HG03025 (cell line): ENCODE measurements at regions not wholly inside any gene's neighbourhood (a gene's known extent, or its start where the extent isn't known, plus 50 kb on each side); places are given as distances from the start of the nearest gene placed in this dataset.

Experiments
- ATAC-seq: cut with Tn5 transposase; IDR thresholded peaks from one replicate; pipeline ENCODE4 v1.9.1; 2021; ENCODE audit warnings: mild to moderate bottlenecking, moderate library complexity; ENCODE audit not compliant: unreplicated experiment, low FRiP score

DNA sequence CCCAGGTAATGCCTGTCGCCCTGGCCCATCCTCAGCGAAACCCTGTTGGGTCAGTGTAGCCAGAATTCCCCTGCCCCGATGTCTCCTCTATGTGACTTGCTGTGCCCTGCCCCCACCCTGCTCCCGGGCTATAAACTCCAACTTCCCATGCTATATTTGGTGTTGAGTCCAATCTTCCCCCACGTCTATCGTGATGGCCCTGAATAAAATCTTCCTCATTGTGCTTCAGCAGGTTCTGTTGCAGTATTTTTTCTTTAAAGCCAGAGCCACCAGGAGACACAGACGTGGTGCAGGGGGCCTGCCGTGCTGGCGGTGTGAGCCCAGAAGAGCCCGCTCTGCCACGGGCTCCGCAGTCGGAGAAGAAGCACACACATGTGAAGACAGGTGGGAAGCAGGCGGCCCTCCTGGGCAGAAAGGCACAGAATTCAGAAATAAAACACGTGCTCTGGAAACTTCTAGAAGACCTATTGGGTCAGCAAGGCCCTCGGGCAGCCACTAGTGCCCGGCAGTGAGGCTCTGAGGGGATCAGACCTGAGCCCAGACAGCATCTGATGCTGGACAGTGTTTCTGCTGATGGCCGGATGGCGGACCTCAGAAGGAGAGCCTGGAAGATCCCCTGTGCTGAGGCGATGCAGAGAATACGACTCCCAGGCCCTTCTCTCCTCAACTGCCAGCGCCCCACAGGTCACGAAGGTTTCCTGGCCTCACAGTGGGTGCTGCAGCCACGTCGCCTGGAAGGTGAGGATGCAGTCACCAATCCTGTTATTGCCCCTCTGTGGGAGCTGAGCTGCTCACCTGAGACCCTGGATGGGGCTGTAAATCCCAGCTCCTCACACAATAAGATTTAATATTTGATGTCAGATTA is 501.9 kb downstream of the BRD1 start:
- ATAC-seq, result no peak

DNA sequence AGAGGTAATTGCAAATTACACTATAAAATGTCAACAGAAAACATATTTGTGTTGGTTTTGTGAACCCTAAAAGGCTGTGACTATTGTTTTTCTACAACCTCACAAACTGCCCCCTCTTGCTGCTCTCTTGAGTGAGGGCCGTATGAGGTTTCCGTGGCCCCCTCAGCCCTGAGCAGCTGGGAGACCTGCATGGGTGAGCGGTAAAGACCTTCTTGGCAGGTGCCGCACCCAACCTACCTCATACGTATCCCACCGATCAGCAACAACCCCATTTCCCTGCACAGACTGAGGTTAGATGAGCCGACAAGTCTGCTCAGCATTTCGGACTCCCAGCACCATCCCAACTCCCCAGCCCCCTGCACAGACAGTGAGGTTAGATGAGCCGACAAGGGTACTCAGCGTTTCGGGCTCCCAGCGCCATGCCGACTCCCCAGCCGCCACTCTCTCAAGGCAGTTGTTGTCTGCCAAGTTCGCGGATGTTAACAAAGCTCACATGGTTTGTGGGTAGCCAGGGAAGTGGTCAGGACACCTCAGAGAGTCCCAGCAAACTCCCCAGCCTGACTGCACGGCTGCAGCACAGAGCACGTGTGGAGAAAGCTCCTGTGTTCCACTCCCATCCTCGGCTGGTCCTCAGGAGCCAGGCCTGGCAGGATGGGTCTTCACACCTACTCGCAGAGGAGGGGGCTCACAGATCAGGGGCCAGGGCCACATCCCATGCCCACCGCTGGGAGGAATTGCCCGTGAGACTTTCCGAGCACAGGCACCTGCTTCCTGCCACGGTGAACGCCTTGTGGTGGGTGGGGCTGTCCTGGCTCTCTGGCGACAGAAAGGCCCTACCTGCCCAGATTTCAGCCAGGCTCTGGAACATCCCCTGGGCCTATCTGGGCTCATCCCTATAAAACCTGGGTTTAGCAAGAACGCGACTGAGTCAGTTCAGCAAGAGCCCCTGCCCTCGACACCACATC is 502.9 kb downstream of the BRD1 start:
- no peak for ATAC-seq

DNA sequence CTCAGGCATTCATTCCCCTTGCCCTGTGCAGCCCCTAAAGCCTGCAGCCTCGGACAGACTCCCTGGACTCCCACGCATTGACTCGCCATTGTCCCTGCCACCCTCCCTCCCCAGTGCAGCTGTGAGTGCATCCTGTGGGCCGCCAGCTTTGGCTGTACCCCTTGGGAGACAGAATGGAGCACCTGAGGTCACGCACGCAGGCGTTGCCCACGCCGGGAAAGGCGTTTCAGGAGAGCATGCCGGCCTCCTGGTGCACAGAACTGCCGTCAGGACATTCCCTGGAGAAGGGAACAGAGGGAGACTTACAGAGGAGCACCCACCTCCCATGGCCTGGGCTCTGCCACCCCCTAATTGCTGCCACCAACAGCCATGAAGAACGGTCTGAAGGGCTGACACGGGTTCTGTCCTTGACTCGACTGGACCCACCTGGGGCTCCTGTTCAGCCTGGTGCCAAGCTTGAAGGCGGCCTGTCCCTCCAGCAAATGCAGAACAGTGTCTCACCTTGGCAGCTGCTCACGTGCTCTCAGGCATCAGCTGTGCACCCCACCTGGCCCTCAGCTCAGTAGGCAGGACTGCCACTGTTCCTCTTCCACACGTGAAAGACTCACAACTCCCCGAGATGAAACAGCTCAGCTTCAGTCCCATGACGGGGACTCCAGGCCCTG is 503.8 kb downstream of the BRD1 start:
- ATAC-seq, result no peak

DNA sequence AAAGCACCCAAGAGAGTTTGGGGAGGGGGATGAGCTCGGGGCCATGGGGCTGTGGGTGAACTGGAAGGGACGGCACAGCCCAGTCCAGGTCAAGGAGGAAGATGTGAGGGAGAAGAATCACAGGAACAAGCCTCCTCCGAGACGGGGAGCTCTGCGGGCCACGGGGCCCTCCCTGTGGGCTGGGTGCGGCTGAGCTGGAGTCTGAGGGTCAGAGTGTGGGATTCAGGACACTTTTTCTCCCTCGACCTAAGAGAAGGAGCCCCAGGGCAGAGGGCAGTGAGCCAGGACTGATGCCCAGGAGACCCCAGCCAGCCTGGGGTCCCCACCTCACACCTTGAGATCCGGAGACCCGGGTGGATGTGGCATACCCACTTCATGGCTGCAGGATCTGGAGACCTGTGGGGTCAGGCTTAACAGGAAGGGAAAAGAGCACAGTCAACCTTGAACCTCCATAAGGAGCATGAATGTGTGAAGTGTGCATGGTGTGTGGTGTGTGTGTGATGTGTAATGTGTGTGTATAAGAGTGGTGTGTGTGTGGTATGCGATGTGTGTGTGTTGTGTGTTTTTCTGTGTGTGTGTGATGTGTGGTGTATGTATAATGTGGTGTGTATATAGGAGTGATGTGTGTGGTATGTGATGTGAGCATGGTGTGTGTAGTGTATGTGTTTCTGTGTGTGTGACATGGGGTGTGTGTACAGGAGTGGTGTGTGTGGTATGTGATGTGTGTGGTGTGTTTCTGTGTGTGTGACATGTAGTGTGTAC is 504.6 kb downstream of the BRD1 start:
- no peak for ATAC-seq

DNA sequence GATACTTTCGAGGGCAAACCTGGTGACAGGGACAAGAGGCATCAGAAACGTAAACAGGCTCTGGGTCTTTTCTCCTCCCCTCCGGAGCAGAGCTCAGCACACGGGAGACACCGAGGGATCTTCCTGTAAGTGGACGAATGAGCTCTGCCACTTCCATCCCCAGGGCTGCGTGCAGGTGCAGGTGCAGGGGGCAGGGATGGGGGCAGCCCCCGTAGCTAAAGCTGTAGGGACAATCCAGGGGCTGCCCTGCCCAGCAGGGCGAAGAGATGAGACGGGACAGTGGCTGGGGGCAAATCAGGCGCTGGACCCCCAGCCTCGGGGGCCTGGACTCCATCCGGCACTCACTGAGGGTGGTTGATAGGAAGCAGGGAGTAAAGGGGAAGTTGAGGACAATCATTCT is 505.4 kb downstream of the BRD1 start:
- ATAC-seq, result no peak

DNA sequence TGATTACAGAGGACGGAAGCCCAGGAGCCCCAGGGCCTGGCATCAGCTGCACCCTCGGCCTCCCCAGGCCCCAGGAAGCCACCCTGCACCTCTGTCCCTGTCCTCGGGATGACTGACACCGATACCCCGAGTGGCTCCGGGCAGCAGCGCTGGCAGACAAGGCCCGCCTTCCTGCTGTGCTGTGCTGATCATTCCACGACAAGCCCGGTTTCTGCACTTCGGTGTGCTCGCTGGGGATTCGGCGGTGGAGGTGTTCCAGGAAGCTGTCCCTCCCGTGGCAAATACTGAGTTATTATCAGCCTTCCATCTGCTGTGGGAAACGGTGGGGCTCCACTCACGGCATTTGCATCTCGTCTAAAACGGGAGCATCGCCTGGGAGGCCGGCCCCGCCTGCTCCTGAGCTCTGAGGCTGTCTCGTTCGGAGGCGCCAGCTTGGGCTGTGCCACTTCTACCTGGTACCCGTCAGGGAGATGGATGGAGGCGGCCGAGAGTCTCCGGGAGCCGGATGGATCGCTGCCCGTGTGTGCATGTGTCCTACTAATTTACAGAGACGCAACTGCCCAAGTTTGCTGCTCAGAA is 506.1 kb downstream of the BRD1 start:
- no peak for ATAC-seq

DNA sequence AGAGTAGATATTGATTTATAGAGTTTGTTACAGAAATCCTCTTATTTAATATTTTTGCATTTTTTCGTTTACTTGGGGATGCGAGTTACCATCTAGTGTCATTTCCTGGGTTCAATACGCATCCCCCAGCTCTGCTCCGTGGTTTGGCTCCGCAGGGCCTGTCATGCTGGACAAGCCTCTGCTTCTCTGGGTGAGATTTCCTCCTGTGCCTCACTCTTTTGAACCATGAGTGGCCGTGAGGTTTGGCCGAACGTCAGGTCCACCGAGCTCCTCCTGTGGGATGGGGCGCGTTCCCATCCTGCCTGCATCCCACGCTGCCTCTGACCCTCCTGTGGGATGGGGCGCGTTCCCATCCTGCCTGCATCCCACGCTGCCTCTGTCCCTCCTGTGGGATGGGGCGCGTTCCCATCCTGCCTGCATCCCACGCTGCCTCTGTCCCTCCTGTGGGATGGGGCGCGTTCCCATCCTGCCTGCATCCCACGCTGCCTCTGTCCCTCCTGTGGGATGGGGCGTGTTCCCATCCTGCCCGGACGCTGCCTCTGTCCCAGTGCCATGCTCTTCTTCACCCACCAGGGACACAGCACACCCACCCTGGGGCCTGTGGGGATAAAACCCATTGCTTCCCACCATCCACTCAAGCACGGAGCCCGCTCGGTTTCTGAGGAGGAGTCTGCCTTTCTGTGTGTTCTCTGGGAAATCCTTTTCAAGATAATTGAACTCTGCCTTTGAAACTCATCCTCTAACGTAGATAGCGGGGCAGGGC is 506.8 kb downstream of the BRD1 start:
- no peak for ATAC-seq

DNA sequence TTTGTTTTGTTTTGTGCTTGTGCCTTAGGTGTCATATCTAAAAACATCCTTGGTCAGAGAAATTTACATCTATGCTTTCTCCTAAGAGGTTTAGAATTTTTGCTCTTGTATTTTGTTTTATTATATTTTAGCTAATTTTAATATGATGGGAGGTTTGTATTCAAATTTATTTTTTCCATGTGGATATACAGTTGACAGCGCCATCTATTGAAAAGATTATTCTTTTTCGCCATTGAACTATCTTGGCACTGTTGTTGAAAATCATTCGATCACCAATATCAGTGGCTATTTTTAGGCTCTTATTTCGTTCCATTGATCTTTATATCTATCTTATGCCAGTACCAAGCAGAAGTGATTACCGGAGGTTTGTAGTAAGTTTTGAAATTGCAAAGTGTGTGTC is 510.3 kb downstream of the BRD1 start:
- no peak for ATAC-seq

DNA sequence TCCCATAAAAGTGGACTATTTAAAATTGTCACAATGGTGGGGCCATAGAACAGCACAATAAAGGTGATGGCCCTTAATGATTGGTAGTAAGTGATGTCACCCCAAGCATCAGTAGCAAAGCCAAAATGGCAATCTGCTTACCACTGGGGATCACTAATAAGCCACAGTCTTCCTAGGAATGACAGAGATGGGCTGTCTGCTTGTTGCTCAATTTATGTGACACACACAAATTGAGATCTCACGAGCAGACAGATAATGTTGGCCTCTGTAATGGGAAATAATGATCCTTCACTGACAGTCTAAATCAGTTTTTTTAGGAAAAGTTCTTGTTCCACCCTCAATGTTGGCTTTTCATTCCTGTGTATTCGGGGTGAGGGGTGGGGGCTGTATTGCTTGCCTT is 515.1 kb downstream of the BRD1 start:
- ATAC-seq, result no peak

DNA sequence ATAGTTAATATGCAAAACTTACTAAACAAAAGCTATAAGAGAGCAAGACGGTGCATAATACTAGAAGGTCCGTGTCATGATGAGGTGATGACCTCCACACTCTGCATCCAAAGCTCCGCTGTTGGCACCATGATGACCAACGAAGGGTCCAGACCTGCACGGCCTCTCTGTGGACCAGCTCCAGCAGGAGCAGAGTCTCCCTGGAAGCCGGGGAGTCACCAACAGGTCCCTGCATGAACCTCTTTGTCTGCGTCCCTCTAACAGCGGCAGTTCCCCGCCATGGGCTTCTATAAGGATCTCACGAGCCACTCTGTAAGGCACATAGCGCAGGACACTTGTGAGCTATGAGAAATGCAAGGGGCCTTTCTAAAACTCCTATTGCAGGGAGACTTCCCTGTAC is 517.3 kb downstream of the BRD1 start:
- ATAC-seq, result no peak

DNA sequence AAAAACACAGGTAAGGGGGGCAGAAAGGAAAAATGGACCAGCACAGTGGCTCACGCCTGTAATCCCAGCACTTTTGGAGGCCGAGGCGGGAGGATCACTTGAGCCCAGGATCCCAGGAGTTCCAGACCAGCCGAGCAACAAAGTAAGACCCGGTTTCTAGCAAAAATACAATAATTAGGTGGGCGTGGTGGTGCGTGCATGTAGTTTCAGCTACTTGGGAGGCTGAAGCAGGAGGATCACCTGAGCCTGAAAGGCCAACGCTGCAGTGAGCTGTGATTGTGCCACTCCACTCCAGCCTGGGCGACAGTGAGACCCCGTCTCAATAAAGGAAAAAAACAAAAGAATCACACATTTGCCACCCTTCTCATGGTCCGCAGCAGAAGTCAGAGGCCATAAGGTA is 519.4 kb downstream of the BRD1 start:
- ATAC-seq, result no peak

DNA sequence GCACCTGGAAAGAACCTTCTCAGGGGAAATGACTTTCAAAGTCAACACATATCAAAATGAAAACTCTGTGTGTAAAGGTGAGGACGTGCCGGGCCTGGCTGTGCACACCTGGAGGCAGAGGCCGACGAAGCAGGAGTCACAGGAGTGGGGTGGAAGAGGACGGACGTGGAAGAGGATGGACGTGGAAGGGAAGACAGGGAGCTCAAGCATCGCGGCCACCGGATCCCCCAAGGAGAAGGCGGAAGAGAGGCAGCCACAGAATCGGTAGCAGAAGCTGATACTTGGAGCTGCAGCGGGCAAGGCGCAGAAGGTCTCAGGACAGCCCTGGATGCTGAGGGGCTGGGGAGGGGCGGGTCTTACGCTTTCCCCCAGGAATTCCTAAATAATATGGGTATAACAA is 519.8 kb downstream of the BRD1 start:
- no peak for ATAC-seq

DNA sequence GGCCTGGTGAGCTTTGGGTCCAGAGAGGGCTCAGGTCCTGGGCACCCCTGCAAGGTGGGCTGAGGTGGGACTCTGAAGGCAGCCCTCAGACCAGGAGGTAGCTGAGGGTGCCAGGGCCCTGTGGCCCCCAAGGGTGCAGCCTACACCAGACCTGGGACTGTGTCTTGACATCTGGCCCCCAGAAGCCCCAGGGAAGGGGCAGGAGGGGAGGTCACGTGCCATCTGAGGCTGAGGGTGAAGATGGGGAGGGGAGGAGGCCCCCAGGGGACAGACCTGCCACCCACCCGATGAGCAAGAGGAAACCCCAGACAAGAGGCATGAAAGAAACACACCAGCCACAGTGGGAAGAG is 520.2 kb downstream of the BRD1 start:
- ATAC-seq, result no peak

DNA sequence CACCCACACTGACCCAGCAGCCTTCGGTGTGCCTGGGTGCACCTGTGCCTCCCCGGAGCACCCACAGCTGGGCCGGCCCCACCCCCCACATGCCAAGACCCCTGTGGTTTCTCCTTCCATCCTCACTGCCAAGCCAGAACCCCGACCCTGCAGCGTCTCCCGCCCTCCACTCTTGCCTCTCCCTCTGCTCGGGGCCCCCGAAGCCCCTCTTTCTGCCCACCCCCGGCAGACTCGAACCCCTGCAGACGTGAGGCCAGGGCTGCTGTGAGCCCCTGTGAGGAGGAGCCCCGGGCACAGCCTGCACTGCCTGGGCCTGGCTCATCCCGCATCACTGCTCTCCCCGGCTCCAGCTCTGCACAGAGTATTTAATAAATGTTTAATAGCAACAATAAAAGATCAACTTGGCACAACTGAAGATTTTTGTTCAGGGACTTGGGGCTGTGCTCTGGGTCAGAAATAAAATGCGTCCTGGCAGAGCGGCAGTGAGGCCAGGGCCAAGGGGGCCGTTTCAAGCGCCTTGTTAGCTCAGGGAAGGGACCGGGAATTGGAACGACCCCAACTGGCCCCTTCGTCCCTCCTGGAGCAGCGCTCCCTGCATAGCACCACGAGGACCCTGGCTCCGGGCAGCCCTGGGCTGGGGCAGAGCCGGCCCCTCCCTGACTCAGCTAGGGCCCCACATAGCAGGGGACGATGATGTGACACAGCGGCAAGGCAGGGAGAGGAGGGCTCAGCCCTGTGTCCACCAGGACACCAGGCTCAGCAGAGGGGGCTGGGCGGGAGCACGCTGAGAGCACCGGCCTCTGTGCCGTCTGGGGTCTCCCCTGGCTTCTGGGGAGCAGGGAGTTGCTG is 520.8 kb downstream of the BRD1 start:
- no peak for ATAC-seq

DNA sequence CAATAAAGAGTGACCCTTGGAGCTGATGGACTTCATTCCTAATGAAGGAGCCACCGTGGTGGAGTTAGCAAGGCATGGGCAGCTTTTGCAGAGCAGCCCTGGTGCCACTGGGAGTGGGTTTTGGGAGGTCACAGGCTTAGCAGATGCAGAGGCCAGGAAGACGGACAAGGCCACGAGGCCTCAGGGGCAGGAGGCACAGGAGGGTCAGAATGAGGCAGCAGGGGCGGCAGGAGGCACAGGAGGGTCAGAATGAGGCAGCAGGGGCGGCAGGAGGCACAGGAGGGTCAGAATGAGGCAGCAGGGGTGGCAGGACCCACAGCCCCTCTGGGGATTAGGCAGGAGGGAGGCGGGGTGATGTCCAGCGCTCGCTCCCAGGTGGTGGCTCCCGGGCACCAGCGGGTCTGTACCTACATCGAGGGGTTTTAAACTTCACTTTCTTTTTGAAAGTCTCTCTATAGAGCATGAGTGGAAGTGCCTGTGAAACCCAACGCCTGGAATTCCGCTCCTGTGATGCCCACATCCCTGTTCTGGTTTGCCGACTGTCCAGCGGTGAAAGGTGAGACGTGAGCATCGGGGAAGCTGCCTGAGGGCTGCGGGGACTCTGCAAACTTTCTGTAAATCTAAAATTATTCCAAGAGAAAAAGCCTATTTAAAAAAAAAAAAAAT is 521.6 kb downstream of the BRD1 start:
- no peak for ATAC-seq

DNA sequence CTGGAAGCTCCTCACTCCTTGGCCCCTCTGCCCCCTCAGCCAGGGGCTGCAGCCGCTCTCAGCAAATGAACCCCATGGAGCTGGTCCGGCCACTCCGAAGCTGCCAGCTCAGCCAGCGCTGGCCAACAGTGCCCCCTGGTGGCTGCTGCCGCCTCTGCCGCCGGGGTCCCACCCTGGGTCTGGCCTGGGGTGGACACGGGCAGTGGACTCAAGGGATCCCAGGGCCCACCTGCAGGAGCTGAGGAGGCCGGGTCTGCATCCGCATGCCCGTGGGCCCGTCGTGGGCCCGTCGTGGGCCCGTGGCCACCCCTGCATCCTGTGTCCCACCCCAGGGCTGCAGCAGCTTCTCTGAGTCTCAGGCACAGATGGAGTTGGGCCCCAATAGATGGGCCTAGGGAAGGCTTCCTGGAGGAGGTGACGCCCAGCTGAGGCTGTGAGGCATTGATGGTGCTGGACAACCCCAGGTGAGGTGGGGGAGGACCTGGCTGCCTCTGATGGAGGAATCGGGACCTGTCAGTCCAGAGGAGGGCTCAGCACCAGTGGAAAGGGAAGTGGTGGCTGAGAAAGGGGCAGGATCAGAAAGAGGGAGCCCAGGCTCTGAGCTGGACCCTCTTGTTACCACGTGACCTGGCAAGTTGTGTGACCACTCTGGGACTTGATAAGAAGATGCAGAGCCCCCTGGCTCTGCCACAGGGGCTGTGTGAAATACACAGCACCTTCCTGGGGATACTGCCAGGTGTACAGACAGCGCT is 522.3 kb downstream of the BRD1 start:
- ATAC-seq, result no peak

DNA sequence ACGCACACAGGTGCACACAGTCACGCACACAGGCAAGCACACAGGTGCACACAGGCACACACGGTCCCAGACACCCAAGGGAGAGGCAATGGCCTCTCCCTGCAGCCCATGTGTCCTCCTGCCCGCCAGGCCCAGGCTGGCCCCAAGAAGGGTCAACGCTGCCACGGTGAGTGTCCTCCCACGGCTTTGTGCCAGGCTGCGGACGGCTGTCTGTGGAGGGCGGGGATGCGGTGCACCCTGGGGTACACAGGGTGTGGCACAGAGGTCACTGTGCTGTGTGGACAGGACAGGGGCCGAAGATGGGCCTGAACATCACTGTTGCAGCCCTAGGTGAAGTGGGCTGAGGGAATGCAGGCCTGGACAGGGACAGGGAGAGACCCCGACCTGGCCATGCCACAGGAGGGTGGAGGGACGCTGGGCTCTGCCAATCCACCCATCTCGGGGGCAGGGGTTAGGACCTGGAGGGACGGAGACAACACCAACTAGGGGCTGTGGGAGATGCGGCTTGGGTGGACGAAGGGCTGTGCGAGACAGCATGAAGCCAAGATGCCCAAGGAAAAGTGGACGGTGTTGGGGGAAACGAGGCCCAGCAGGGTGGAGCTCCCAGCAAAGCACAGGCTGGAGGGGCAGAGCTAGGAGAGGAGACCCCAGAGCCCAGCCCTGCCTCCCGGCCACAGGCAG is 523.8 kb downstream of the BRD1 start:
- ATAC-seq, result no peak
